Esophagus muscularis mucosa (tissue), 4 donors: ENCODE measurements at regions not wholly inside any gene's neighbourhood (a gene's known extent, or its start where the extent isn't known, plus 50 kb on each side); places are given as distances from the start of the nearest gene placed in this dataset.

Source experiments
- CTCF ChIP-seq, 3 experiments: fragments of 200-600 bp in 2 of 3; fragments of 450-650 bp in 1 of 3; sonication (generic) in 2 of 3; IDR thresholded peaks; one replicate each; pipeline ENCODE4 v1.5.1; 2017 to 2019; ENCODE audit warnings: antibody characterized with exemption in 3 of 3, mild to moderate bottlenecking in 2 of 3, moderate library complexity in 1 of 3
- EP300 ChIP-seq: sonication (generic); formaldehyde crosslinking; IDR thresholded peaks from one replicate; pipeline ENCODE4 v1.6.1; 2017; ENCODE audit warnings: antibody characterized with exemption
- POLR2A ChIP-seq: fragments of 450-650 bp; IDR thresholded peaks from one replicate; pipeline ENCODE4 v1.6.1; 2017; ENCODE audit warnings: antibody characterized with exemption, moderate library complexity, mild to moderate bottlenecking, low read depth

- TF ChIP-seq CTCF (IDR thresholded peaks at IDR 0.05) (no peak), EP300 (no peak), POLR2A (no peak)
Observed at GRCh38 chr7:42994096-42994495, 61.9 kb downstream of the MRPL32 start.
